Hypothalamus (tissue), 51 donors: ENCODE measurements at regions not wholly inside any gene's neighbourhood (a gene's known extent, or its start where the extent isn't known, plus 50 kb on each side); places are given as distances from the start of the nearest gene placed in this dataset.

Experiments used
- DNase-seq, 51 donors: peaks; one replicate each; lab custom pipeline; 2025; lab: John Stamatoyannopoulos, UW

GRCh38 chr4:33551244-33551643 lies 2693.1 kb downstream of the ARAP2 start:
- no peak for DNase-seq

DNA sequence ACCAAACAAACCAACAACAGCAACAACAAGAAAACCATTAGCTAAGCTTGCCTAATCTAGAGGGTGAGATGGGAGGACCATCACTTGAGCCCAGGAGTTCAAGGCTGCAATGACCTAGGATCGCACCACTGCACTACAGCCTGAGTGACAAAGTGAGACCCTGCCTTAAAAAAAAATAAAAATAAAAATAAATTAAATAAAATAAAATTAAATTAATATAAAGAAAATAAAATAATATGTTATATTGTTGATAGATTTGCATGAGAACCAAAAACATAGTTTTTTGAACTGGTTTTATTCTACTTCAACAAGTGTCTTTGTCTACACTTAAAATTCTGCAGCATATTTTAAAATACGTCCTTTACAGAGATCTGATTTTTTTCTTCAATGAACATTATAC lies 2683.1 kb downstream of the ARAP2 start:
- no peak for DNase-seq

DNA sequence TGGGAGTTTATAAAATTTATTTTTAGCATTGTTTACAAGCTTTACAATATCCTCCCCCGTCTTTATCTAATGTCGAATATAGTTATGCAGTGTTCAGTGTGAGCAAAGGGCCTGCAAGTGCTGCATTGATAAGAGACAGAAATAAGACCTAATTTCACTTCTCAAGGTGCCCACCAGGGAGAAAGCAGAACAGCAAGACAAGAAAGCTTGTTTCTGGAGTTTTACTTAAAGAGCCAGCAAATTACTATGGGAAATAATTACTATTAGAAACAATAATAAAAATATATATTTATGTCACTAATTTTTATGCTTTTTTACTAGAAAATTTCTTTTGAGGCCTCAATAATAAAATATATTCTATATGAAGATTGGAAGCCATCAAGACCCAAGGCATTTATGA lies 2677.7 kb downstream of the ARAP2 start:
- DNase-seq: no peak

DNA sequence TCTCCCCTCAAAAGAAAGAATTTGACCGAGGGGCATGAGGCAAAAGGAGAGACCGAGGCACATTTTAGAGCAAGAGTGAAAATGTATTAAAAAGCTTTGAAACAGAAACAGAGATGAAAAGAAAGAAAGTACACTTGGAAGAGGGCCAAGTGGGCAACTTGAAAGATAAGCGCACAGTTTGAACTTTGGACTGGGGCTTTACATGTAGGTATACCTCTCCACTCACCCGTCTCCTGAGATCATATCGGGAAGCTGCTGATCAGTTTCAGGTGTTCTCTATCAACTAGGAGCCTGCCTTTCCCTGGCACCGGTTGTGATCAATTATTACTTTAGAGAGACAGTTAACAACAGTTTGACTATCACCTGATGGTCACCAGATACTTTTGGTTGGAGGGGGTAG lies 2666.5 kb downstream of the ARAP2 start:
- DNase-seq: no peak

DNA sequence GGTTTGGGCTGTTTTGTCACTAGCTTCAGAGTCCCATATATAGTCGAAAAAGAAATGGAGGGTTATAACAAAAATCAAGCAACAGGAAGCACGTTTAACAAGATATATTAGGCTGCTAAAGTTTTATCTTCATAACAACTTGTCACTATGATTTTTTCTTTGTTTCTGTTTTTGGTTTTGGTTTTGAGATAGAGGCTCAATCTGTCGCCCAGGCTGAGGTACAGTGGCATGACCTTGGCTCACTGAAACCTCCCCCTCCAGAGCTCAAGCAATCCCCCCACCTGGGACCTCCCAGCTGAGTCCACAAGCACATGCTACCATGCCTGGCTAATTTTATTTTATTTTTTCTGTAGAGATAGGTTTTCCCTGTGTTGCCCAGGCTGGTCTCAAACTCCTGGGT lies 2664.4 kb downstream of the ARAP2 start:
- DNase-seq: no peak

GRCh38 chr4:33592701-33593100 lies 2651.6 kb downstream of the ARAP2 start:
- DNase-seq: no peak

DNA sequence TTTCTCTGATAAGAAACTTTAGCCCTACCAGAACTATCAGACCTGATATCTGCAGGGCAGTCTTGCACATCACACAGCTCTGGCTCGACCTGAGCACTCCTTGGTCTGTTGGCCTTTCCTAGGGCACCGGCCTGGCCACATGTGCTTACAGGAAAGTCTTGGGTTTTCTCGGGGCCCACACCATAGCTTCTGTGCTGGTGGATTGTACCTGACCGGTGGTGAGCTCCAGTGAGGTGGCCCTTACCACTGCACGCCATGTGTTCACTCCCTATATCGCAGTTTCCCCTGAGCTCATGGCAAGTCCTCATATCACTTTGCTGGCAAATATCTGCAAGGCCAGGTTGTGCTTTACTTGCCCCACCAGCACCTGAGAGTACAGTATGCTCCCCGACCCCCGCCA lies 2637.4 kb downstream of the ARAP2 start:
- no peak for DNase-seq

GRCh38 chr4:33616121-33616520 lies 2628.2 kb downstream of the ARAP2 start:
- no peak for DNase-seq

GRCh38 chr4:33625748-33626147 lies 2618.6 kb downstream of the ARAP2 start:
- peak in 5 of 51 donors; percentile 1 to 30 (median 2) for DNase-seq

DNA sequence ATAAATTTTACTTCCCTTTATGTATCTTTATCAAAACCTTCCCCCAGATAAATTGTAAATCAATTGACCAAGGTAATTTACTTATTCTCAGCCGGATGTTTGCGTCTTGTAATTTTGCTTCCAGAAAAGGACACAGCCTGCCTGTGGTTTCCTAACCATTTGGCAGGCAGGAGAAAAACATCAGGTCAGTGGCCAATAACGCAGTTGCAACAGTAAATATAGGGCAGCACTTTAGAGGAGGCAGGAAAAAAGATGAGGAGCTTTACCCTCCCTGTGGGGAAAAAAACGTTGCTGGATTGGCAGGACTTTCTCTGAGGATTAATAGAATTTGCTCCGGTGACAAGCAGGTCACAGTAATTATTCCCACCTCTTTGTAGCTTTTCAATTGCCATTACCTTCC lies 2618.1 kb downstream of the ARAP2 start:
- DNase-seq: peak in 5 of 51 donors; percentile 1 to 30 (median 1)

DNA sequence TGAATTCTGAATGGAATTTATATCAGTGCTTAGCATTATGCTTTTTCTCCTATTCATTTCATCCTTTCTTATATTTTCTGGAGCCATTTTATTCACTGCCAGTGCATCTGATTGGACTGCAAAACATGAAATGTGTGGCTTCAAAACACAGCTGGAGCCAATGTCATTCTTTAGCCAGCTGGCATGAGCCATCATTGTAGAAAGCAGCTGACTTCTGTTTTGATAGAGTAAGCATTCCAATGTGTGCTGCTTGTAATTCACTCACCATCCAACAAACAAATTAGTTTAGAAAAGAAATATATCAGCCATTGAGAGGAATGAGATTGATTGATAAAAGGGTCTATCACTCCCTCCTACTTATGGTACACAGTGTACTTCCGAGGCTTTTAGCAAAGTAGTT lies 2616.0 kb downstream of the ARAP2 start:
- peak in 11 of 51 donors; percentile 1 to 31 (median 7) for DNase-seq

DNA sequence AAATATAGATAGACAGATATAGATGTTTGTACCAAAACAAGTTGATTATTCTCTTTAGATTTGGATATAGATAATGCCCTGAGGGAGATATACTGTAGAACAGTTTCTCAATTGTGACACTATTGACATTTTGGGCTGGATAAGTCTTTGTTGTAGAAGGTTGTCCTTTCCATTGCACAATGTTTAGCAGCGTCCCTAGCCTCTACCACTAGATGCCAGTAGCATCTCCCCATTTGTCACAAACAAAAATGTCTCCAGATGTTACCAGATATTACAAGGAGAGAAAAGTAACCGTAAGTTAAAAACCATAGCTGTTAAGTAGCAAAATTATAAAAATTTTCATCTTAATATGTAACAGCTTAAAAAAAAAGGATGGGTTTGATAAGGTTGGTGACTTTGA lies 2595.3 kb downstream of the ARAP2 start:
- DNase-seq: no peak

DNA sequence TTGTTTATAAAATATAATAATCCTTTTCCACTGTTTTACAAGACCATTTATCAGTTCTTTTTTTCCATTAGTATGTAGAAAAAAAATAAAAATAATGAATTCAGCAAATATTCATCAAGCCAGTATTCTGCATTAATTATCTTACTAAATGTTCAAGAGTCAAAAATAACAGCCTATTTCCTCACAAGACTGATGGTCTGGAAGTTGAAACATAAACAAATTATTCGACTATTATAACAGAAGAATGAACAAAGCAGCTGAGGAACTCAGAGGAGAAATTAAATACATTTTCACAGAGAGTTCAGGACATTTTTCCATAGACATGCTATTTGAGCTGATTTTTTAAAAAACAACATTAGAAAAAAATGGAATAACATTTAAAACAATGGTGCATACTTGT lies 2594.8 kb downstream of the ARAP2 start:
- DNase-seq: no peak

DNA sequence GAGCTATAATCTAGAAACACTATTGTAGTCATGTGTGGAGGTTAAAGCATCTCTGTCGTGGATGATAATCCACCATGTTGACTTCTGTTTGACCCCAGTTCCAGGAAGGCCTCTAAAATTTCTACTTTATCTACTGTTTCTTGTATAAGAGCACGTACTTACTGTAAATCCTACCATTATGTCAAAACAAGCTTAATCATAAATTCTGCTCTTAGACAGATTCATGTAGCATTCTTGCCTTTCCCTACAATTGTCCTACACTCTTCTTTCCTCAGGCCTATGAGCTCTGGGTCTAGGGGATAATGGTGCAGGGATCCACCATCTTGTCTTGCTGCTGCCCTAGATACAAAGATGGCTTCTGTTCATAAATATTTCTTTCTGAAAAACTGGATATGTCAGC lies 2594.3 kb downstream of the ARAP2 start:
- no peak for DNase-seq

DNA sequence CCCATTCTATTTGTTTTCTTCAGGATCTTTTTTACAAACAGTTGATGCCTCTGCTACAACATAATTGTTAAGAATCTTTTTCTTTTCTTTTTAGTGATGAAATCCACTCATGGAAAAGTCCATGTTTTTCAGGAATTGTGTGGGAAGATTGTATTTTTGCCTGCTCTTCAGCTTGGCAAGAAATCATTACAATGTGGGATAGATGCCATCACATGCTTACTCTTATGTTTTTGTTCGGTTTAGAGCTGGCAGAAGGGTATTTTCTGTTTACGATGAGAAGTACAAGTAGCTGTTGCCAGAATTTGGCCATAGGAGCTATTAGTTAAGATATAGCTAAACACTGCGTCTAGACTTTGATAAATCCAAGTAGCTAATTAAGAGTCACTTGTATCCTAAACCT lies 2585.3 kb downstream of the ARAP2 start:
- DNase-seq: no peak

DNA sequence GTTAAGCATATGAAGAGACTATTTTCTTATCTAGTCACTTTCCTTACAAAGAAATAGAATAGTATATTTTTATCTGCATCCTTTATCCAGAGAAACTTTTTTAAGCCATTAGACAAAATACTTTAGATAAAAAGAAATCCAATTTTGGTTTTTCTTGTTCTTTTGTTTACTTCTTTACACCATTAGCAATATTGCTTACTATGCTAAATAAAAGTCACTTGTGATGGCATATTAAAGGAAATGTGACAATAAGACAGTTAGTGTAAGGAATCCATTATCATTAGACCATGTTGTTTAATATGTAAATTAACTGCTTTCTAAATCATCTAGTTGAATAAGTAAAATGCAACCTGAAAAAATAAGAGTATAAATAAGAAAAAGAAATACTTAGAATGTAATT lies 2582.7 kb downstream of the ARAP2 start:
- DNase-seq: no peak

GRCh38 chr4:33685939-33686338 lies 2558.4 kb downstream of the ARAP2 start:
- no peak for DNase-seq

GRCh38 chr4:33696041-33696440 lies 2548.3 kb downstream of the ARAP2 start:
- DNase-seq: no peak

DNA sequence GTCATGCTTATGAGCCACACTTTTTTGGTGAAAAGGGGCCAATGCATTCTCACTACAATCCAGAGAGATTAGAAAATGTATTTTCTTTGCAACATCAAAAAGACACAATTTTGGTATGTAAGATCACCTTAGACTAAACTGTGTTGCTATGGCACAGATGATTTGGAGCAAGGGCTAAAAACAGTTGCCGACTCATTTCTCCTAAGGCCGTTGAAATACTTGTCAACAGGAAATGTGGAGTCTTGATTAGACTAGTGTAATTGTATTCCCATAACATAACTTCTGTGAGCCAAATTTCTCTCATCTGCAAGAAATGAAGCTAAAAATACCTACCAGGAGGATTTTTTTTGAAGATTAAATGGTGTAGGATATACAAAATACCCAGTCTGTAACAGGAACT lies 2547.7 kb downstream of the ARAP2 start:
- no peak for DNase-seq

GRCh38 chr4:33709247-33709646 lies 2535.1 kb downstream of the ARAP2 start:
- DNase-seq: no peak

DNA sequence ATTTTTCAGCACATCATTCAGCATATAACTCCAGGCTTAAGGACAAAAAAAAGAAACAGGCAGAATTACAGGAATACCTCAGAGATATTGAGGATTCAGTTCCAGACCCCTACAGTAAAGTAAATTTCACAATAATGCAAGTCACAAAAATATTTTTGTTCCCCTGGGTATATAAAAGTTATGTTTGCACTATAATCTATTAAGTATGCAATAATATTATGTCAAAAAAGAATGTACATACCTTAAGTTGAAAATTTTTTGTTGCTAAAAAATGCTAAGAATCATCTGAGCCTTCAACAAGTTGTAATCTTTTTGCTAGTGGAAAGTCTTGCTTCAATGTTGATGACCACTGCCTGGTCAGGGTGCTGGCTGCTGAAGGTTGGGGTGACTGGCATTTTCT lies 2532.5 kb downstream of the ARAP2 start:
- no peak for DNase-seq

DNA sequence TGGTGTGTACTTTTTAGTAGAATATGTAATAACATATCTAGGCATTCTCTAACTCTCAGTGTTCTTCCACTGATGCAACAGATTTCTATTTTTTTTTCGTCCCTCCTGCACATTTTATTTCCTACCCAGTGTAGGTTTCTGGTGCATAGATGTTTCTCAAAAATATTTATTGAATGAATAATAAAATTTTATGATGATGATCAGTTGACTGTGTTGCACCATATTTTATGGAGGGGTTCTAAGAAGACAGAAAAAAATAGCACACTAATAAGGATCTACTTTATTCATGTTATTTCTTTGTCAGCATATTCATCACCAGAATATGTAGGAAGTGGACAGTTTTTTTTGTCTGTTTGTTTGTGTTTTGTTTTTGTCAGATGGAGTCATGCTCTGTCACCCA lies 2529.3 kb downstream of the ARAP2 start:
- DNase-seq: no peak

DNA sequence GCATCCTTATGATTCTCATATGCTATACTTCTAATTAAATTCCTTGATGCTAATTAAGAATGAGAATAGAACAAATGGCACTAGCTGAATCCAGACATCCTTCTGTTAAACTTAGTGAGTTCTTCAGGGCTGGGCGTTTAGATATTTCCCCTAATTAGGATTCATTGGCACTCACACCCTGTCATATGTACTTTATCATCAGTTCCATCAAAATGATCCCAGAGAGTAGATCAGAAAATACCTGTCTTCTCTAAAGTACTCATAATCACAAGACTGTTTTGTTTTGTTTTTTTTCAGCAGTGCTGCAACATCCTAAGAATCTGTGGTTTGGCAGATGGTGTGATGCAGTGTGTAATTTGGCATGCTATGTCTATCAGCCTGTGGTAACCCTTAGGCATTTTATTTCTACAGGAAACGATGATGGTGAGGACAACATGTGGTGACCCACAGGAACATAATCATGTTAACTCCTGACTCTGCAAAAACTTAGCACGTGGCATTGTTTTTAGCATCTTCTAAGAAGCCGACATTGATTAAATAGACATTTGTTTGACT lies 2528.4 kb downstream of the ARAP2 start:
- no peak for DNase-seq

DNA sequence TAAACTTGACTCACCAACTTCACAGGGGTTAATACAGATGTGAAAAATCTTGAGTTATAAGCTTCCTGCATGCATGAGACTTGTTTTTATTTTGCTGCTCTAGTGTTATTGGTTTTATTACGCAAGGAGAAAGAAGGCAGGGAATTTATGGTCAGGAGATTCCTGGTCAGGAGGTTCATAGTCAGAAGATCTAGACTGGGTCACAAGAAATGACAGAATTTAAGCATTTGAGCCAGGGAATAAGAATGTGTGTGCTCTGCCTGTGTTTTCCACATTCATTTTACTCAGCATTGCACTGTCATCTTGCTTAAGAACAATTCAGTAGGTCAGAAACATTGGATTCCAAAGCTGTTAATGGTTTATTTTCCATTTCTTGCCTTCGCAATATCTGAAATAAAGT lies 2522.1 kb downstream of the ARAP2 start:
- DNase-seq: peak in 1 of 51 donors; percentile 1
